Adrenal gland (tissue), 5 donors: ENCODE measurements at regions not wholly inside any gene's neighbourhood (a gene's known extent, or its start where the extent isn't known, plus 50 kb on each side); places are given as distances from the start of the nearest gene placed in this dataset.

Experiments
- POLR2A ChIP-seq, 2 donors: fragments of 450-650 bp; IDR thresholded peaks; one replicate each; pipeline ENCODE4 v1.6.1; 2017; ENCODE audit warnings: antibody characterized with exemption in 2 of 2, mild to moderate bottlenecking in 2 of 2, moderate library complexity in 1 of 2
- TF ChIP-seq, protein P1 (sequence below), 6 experiments: fragments of 450-650 bp in 4 of 6; fragments of 200-600 bp in 2 of 6; sonication (generic) in 1 of 6; IDR thresholded peaks; 1 replicate in 5 of 6; 2 replicates in 1 of 6; pipeline versions ENCODE4 v1.5.1 to v1.8.0; 2016 to 2021; ENCODE audit warnings: antibody characterized with exemption in 6 of 6, mild to moderate bottlenecking in 2 of 6, moderate library complexity in 1 of 6
- donor health status: DM: no; HTN: no; CAD: no.

DNA sequence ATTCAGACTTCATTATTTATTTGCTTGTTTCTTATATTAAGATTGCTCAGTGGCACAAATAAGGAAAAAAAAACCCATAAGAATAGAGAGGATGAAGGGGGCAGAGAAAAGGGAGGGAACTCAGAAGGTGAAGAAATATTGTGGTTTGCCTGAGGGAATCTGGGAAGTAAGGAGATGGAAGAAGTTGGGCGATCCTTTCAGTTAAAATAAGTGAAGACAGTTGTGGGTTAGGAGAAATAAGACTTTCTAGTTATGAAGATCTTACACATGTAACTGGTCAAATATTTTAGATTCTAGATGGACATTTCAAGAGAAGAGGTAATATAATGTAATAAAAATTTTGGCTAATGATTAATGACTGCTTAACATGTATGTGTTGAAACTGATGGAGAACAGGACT is 138.7 kb upstream of the LIMCH1 start:
- TF ChIP-seq, protein P1, sequence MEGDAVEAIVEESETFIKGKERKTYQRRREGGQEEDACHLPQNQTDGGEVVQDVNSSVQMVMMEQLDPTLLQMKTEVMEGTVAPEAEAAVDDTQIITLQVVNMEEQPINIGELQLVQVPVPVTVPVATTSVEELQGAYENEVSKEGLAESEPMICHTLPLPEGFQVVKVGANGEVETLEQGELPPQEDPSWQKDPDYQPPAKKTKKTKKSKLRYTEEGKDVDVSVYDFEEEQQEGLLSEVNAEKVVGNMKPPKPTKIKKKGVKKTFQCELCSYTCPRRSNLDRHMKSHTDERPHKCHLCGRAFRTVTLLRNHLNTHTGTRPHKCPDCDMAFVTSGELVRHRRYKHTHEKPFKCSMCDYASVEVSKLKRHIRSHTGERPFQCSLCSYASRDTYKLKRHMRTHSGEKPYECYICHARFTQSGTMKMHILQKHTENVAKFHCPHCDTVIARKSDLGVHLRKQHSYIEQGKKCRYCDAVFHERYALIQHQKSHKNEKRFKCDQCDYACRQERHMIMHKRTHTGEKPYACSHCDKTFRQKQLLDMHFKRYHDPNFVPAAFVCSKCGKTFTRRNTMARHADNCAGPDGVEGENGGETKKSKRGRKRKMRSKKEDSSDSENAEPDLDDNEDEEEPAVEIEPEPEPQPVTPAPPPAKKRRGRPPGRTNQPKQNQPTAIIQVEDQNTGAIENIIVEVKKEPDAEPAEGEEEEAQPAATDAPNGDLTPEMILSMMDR (IDR thresholded peaks at IDR 0.05) = no peak
- no peak for TF ChIP-seq POLR2A (IDR thresholded peaks at IDR 0.05)
